IMR-90 (cell line): ENCODE measurements at regions not wholly inside any gene's neighbourhood (a gene's known extent, or its start where the extent isn't known, plus 50 kb on each side); places are given as distances from the start of the nearest gene placed in this dataset.

Experiments used
- ATAC-seq: fragments of 200-7000 bp; cut with Tn5 transposase; 2 replicates; pipeline ENCODE4 v1.9.1; 2020; ENCODE audit warnings: low read depth, mild to moderate bottlenecking, moderate library complexity
- BruUV-seq: library from RNA; stranded (reverse); fragments of 400-500 nt; replicated peaks from 2 replicates; lab custom pipeline; 2021; lab: Mats Ljungman, UMichigan
- CTCF ChIA-PET: fragments of 300-600 bp; formaldehyde crosslinking; extraction: SDS; loops from one replicate; lab custom pipeline; 2021; ENCODE audit warnings: antibody characterized with exemption; lab: Yijun Ruan, JAX
- POLR2A ChIA-PET: fragments of 300-600 bp; sonication (Branson Sonifier 250); formaldehyde crosslinking; loops from one replicate; lab custom pipeline; 2022; ENCODE audit warnings: antibody characterized with exemption; ENCODE audit not compliant: unreplicated experiment; lab: Charles Lee
- DNase-seq: peaks from one replicate; pipeline ENCODE4 v3.0.0; 2013
- H2AFZ ChIP-seq: replicated peaks from 2 replicates; pipeline ENCODE3; 2013; ENCODE audit warnings: low read length, mild to moderate bottlenecking; ENCODE audit not compliant: poor library complexity
- H2AK5ac ChIP-seq: 2 replicates; pipeline ENCODE4 v1.6.1; 2013; ENCODE audit warnings: low read depth, low read length, inconsistent platforms
- H2AK9ac ChIP-seq: replicated peaks from 2 replicates; pipeline ENCODE3; 2013; ENCODE audit warnings: mild to moderate bottlenecking, low read depth, low read length, moderate library complexity; ENCODE audit not compliant: poor library complexity
- H2BK120ac ChIP-seq: 2 replicates; pipeline ENCODE4 v1.6.1; 2013; ENCODE audit warnings: low read depth, low read length, inconsistent platforms
- H2BK15ac ChIP-seq: 3 replicates; pipeline ENCODE4 v1.6.1; 2013; ENCODE audit warnings: low read depth, low read length, inconsistent platforms
- H2BK20ac ChIP-seq: 2 replicates; pipeline ENCODE4 v1.6.1; 2013; ENCODE audit warnings: low read depth, mild to moderate bottlenecking, inconsistent platforms, low read length, moderate library complexity
- H2BK5ac ChIP-seq: 2 replicates; pipeline ENCODE4 v1.6.1; 2013; ENCODE audit warnings: mild to moderate bottlenecking, low read depth, low read length, inconsistent platforms; ENCODE audit not compliant: poor library complexity, severe bottlenecking
- H3K14ac ChIP-seq: replicated peaks from 2 replicates; pipeline ENCODE4 v1.6.1; 2013; ENCODE audit warnings: low read depth, low read length, inconsistent platforms
- H3K18ac ChIP-seq: 2 replicates; pipeline ENCODE4 v1.6.1; 2013; ENCODE audit warnings: low read depth, low read length, control low read depth
- H3K23ac ChIP-seq: 2 replicates; pipeline ENCODE4 v1.6.1; 2013; ENCODE audit warnings: low read depth, low read length, inconsistent platforms
- H3K27ac ChIP-seq: 2 replicates; pipeline ENCODE4 v1.5.1; 2013; ENCODE audit warnings: mild to moderate bottlenecking, control low read depth, low read length; ENCODE audit not compliant: insufficient read depth
- H3K27me3 ChIP-seq: 2 replicates; pipeline ENCODE4 v1.6.1; 2013; ENCODE audit warnings: low read length; ENCODE audit not compliant: control insufficient read depth, insufficient read depth
- H3K36me3 ChIP-seq: 2 replicates; pipeline ENCODE4 v1.6.1; 2013; ENCODE audit warnings: low read length, mixed read lengths; ENCODE audit not compliant: control insufficient read depth, insufficient read depth
- H3K4ac ChIP-seq: 2 replicates; pipeline ENCODE4 v1.6.1; 2013; ENCODE audit warnings: low read depth, low read length, inconsistent platforms
- H3K4me1 ChIP-seq: 2 replicates; pipeline ENCODE4 v1.6.1; 2013; ENCODE audit warnings: low read length, mixed read lengths; ENCODE audit not compliant: control insufficient read depth, insufficient read depth
- H3K4me2 ChIP-seq: 2 replicates; pipeline ENCODE4 v1.6.1; 2013; ENCODE audit warnings: low read depth, mild to moderate bottlenecking, control low read depth, low read length, moderate library complexity
- H3K4me3 ChIP-seq: 2 replicates; pipeline ENCODE4 v1.5.1; 2013; ENCODE audit warnings: low read depth, mild to moderate bottlenecking, control low read depth, low read length, moderate library complexity; ENCODE audit not compliant: insufficient read depth
- H3K56ac ChIP-seq: 2 replicates; pipeline ENCODE4 v1.6.1; 2013; ENCODE audit warnings: low read length, inconsistent platforms; ENCODE audit not compliant: insufficient read depth; ENCODE audit errors: extremely low read depth
- H3K79me1 ChIP-seq, 2 experiments: 2 replicates each; pipeline ENCODE4 v1.6.1; 2013; ENCODE audit warnings: low read length in 2 of 2, inconsistent platforms in 1 of 2, low read depth in 1 of 2
- H3K9ac ChIP-seq: 2 replicates; pipeline ENCODE4 v1.6.1; 2013; ENCODE audit warnings: low read depth, low read length, control low read depth
- H3K9me1 ChIP-seq: 2 replicates; pipeline ENCODE4 v1.6.1; 2013; ENCODE audit warnings: low read length, inconsistent platforms; ENCODE audit not compliant: insufficient read depth
- H3K9me3 ChIP-seq: 2 replicates; pipeline ENCODE4 v1.6.1; 2013; ENCODE audit warnings: low read length; ENCODE audit not compliant: control insufficient read depth, insufficient read depth
- H4K20me1 ChIP-seq: 2 replicates; pipeline ENCODE4 v1.6.1; 2013; ENCODE audit warnings: low read length, inconsistent platforms; ENCODE audit not compliant: insufficient read depth
- H4K5ac ChIP-seq: 2 replicates; pipeline ENCODE4 v1.6.1; 2013; ENCODE audit warnings: mild to moderate bottlenecking, low read depth, low read length, control low read depth
- H4K8ac ChIP-seq, 2 experiments: 2 replicates each; pipeline ENCODE4 v1.6.1; 2013; ENCODE audit warnings: low read depth in 2 of 2, low read length in 2 of 2, control low read depth in 1 of 2, inconsistent platforms in 1 of 2
- H4K91ac ChIP-seq: 2 replicates; pipeline ENCODE4 v1.6.1; 2013; ENCODE audit warnings: low read depth, low read length, inconsistent platforms; ENCODE audit not compliant: insufficient read depth
- BHLHE40 ChIP-seq: fragments of 150-350 bp; IDR thresholded peaks from 2 replicates; pipeline ENCODE4 v1.6.1; 2016; ENCODE audit warnings: mild to moderate bottlenecking, low read depth, low read length
- CHD1 ChIP-seq: IDR thresholded peaks from 2 replicates; pipeline ENCODE4 v1.6.1; 2012; ENCODE audit warnings: low read depth, low read length, improper control_type of control experiment
- NFE2L2 ChIP-seq: fragments of 150-350 bp; IDR thresholded peaks from 2 replicates; pipeline ENCODE4 v1.6.1; 2016; ENCODE audit warnings: low read depth, mild to moderate bottlenecking, low read length
- WGBS, 2 experiments: methylation state at CpG; one replicate each; pipeline versions ENCODE4 v1.1.5 to v1.1.7; 2013; ENCODE audit warnings: missing lambda C conversion rate in 2 of 2; ENCODE audit not compliant: insufficient read length in 1 of 2; ENCODE audit errors: extremely low coverage in 2 of 2; 5-methylcytosine and 5-hydroxymethylcytosine counted together
- dilution Hi-C: fragments of 300-500 bp; cut with HindIII; formaldehyde crosslinking; loops from one replicate; pipeline ENCODE4 v1.14.3; 2018; ENCODE audit warnings: low sequenced_read_pairs; ENCODE audit not compliant: unreplicated experiment
- in situ Hi-C: fragments of 300-500 bp; cut with MboI; formaldehyde crosslinking; loops from 3 replicates; pipeline ENCODE4 v1.14.3; 2019; ENCODE audit warnings: low sequenced_read_pairs, inconsistent platforms, mixed read lengths
- intact Hi-C: fragments of 100-400 bp; cut with micrococcal nuclease; formaldehyde crosslinking; loops from 2 replicates; pipeline ENCODE4 v1.10.0; 2022
- TF ChIP-seq, protein P1 (sequence below): conservative IDR thresholded peaks from 2 replicates; pipeline ENCODE4 v1.5.1; 2012; ENCODE audit warnings: mild to moderate bottlenecking, low read depth, low read length, improper control_type of control experiment

DNA sequence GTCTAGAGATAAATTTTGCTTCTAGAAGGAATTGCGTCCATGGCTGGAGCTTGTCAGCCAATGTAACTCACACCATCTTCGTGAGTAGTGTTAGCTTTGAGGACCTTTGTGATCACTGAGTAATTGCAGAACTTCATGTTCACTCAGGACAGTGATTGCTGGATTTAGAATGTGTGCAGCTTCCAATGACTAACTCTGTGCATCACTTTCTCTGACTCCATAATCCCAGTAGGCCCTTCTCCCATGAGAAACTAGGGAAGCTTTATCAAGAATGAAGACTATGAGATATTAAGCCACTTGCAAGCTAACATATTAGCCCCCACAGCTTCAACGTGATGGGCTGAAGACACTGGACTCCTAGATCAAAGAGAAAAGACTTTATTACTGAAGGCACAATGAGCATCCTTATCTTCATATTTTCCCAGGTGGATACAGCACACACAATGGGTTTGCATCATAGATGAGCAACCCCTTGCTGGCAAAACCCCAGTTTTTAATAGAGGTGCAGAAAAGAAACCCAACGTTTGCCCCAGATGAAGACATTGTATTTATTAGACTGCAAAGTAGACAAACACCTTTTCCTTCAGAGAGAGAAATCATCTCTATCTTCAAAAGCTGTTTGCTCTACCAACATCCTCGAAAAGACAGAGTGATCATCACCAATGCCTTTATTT, 561.0 kb downstream of the LTN1 start:
- Histone ChIP-seq H3K4me1 (peaks cover 23% of the 10 kb centered on the region), H2BK15ac (peak overlapping the region; percentile 50; the same call in 2 of the 3 replicates), H4K20me1 (no peaks in the 10 kb centered on the region), H3K27me3 (no peaks in the 10 kb centered on the region), H2BK120ac (peak overlapping the region; percentile 78), H3K9me1 (peaks cover 13% of the 10 kb centered on the region; the same call in 1 of the 2 replicates), H3K4me2 (no peak overlapping the region), H4K91ac (peak overlapping the region; percentile 62), H3K18ac (peak overlapping the region; percentile 97), H2BK20ac (peak overlapping the region; percentile 77), H3K9ac (no peak overlapping the region), H3K56ac (no peak overlapping the region), H2AFZ (no peak overlapping the region), H3K27ac (no peak overlapping the region), H3K23ac (peak overlapping the region; percentile 22; the same call in 1 of the 2 replicates), H3K4ac (peak overlapping the region; percentile 69; the same call in 1 of the 2 replicates), H2BK5ac (peak overlapping the region; percentile 77), H3K9me3 (no peaks in the 10 kb centered on the region), H4K5ac (peak overlapping the region; percentile 90; the same call in 1 of the 2 replicates), H3K14ac (peak overlapping the region; percentile 81), H2AK9ac (no peak overlapping the region), H3K36me3 (no peaks in the 10 kb centered on the region), H3K79me1 (no peaks in the 10 kb centered on the region), H3K4me3 (no peak overlapping the region), H4K8ac (peak overlapping the region; percentile 56 to 60; a peak in 3 of 4 replicates), H2AK5ac (peak overlapping the region; percentile 20; the same call in 1 of the 2 replicates)
- no TSS peak for BruUV-seq
- ChIA-PET POLR2A (no interaction called here), CTCF (interaction anchor here (0.7 kb wide), 1 partner anchor 45 kb away, joined by 3 read pairs; no protein-coding TSS in a partner anchor)
- in situ Hi-C loops (no loop called here), dilution Hi-C loops (no loop called here), intact Hi-C loops (loop anchor here (5.0 kb wide), 1 partner anchor 94 kb away; no protein-coding TSS in a partner anchor)
- WGBS, 2 experiments, result 89% methylated on average over 1 of the region's 5 CpGs; no CpG with 5 or more reads in 1 of the 2 experiments
- DNase-seq, result peak; percentile 55
- TF ChIP-seq NFE2L2, result no peak
- TF ChIP-seq BHLHE40, result no peak
- no peak for TF ChIP-seq CHD1
- TF ChIP-seq, protein P1, sequence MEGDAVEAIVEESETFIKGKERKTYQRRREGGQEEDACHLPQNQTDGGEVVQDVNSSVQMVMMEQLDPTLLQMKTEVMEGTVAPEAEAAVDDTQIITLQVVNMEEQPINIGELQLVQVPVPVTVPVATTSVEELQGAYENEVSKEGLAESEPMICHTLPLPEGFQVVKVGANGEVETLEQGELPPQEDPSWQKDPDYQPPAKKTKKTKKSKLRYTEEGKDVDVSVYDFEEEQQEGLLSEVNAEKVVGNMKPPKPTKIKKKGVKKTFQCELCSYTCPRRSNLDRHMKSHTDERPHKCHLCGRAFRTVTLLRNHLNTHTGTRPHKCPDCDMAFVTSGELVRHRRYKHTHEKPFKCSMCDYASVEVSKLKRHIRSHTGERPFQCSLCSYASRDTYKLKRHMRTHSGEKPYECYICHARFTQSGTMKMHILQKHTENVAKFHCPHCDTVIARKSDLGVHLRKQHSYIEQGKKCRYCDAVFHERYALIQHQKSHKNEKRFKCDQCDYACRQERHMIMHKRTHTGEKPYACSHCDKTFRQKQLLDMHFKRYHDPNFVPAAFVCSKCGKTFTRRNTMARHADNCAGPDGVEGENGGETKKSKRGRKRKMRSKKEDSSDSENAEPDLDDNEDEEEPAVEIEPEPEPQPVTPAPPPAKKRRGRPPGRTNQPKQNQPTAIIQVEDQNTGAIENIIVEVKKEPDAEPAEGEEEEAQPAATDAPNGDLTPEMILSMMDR, result no peak
- ATAC-seq, result no peak
